Endothelial cell (in vitro differentiated cells): ENCODE measurements at regions not wholly inside any gene's neighbourhood (a gene's known extent, or its start where the extent isn't known, plus 50 kb on each side); places are given as distances from the start of the nearest gene placed in this dataset.

ENCODE experiments used
- DNase-seq: peaks from one replicate; pipeline ENCODE4 v3.0.0; 2021; ENCODE audit warnings: low spot score
- H3K27ac Mint-ChIP-seq: one replicate; pipeline ENCODE4 v1.8.0; 2021; ENCODE audit warnings: mixed read lengths, inconsistent platforms; ENCODE audit not compliant: unreplicated experiment
- H3K27me3 Mint-ChIP-seq: one replicate; pipeline ENCODE4 v1.8.0; 2021; ENCODE audit warnings: mild to moderate bottlenecking, moderate library complexity, mixed read lengths, inconsistent platforms; ENCODE audit not compliant: unreplicated experiment
- H3K36me3 Mint-ChIP-seq: one replicate; pipeline ENCODE4 v1.8.0; 2021; ENCODE audit warnings: mild to moderate bottlenecking, low read depth, mixed read lengths, inconsistent platforms; ENCODE audit not compliant: unreplicated experiment
- H3K4me1 Mint-ChIP-seq: one replicate; pipeline ENCODE4 v1.8.0; 2021; ENCODE audit warnings: mild to moderate bottlenecking, mixed read lengths, inconsistent platforms; ENCODE audit not compliant: unreplicated experiment
- H3K4me3 Mint-ChIP-seq: one replicate; pipeline ENCODE4 v1.8.0; 2021; ENCODE audit warnings: mild to moderate bottlenecking, mixed read lengths, inconsistent platforms; ENCODE audit not compliant: unreplicated experiment
- H3K9me3 Mint-ChIP-seq: one replicate; pipeline ENCODE4 v1.8.0; 2021; ENCODE audit warnings: mixed read lengths, inconsistent platforms; ENCODE audit not compliant: unreplicated experiment
- TF ChIP-seq, protein P1 (sequence below): fragments of 200-600 bp; sonication (generic); IDR thresholded peaks from one replicate; pipeline ENCODE4 v1.5.0; 2021; ENCODE audit warnings: antibody characterized with exemption; ENCODE audit not compliant: unreplicated experiment

DNA sequence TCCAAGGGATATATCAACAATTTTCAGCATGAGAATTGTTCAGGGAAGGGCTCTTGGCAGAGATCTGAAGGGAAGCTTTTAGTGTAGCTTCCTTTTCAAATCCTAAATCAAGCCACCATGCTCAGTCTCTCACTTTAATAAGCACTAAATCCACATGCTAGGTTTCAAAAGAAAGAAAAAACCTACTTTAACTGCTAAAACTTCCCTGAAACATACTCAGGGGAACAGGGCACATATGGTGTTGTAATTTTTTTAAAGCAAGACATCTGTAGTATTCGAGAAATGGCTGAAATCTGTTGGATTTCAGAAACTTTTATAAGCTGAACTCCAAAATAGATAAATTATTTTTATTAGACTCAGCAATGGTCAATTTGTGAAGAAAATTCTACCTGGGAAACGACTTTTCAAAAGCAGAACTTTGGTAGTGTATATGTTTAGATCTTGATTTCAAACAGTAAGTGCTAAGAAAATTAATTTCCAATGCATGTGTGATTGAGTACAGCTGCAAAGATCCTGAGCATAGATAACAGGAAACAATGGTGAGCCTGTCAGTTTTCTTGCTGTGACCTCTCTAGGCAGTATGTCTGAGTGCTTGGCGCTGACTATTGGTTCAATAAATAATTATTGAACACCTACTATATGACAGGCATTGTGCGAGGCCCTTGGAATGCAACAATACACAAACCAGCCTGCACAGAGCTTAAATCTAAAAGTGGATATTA is 804.5 kb upstream of the SOX9 start:
- H3K9me3 Mint-ChIP-seq = no peaks in the 10 kb centered on the region
- no peaks in the 10 kb centered on the region for H3K27me3 Mint-ChIP-seq
- H3K27ac Mint-ChIP-seq = no peak overlapping the region
- H3K36me3 Mint-ChIP-seq = no peaks in the 10 kb centered on the region
- no peaks in the 10 kb centered on the region for H3K4me1 Mint-ChIP-seq
- TF ChIP-seq, protein P1, sequence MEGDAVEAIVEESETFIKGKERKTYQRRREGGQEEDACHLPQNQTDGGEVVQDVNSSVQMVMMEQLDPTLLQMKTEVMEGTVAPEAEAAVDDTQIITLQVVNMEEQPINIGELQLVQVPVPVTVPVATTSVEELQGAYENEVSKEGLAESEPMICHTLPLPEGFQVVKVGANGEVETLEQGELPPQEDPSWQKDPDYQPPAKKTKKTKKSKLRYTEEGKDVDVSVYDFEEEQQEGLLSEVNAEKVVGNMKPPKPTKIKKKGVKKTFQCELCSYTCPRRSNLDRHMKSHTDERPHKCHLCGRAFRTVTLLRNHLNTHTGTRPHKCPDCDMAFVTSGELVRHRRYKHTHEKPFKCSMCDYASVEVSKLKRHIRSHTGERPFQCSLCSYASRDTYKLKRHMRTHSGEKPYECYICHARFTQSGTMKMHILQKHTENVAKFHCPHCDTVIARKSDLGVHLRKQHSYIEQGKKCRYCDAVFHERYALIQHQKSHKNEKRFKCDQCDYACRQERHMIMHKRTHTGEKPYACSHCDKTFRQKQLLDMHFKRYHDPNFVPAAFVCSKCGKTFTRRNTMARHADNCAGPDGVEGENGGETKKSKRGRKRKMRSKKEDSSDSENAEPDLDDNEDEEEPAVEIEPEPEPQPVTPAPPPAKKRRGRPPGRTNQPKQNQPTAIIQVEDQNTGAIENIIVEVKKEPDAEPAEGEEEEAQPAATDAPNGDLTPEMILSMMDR = no peak
- no peak overlapping the region for H3K4me3 Mint-ChIP-seq
- no peak for DNase-seq

DNA sequence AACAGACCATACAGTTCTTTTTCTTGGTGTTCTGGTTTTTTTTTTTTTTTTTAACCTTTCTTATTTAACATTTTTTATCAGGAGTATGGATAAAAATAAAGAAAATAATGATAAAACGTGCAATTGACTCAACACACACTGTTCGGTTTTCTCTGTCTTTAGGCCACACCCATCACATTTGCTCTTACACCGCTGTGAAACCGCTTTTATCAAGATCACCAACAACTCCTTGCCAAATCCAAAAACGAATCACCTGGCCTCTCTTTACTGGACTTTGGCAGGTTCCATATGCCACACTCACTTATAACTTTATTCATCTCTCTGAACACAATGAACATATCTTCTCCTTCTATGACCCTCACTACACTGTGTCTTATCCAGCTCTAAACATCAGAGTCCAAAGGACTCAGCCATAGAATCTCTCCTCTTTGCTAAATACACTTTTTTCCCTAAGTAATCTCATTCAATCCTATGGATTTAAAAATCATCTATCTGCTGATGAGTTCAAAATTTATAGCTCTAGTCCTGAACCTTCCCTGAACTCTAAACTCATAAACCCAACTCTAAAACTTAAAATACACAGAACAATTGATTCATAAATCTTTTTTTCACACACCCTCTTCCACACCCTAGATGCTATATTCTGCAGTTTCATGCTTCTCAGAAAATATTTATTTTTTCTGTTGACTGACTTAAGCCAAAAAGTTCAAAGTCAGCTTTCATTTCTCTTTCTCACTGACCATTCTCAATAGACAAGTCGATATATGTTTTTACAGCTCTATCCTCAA is 800.6 kb upstream of the SOX9 start:
- Mint-ChIP-seq H3K27me3 (no peaks in the 10 kb centered on the region), H3K9me3 (no peaks in the 10 kb centered on the region), H3K27ac (no peak overlapping the region), H3K4me1 (no peaks in the 10 kb centered on the region), H3K36me3 (no peaks in the 10 kb centered on the region), H3K4me3 (no peak overlapping the region)
- DNase-seq = no peak
- TF ChIP-seq, protein P1 = no peak

DNA sequence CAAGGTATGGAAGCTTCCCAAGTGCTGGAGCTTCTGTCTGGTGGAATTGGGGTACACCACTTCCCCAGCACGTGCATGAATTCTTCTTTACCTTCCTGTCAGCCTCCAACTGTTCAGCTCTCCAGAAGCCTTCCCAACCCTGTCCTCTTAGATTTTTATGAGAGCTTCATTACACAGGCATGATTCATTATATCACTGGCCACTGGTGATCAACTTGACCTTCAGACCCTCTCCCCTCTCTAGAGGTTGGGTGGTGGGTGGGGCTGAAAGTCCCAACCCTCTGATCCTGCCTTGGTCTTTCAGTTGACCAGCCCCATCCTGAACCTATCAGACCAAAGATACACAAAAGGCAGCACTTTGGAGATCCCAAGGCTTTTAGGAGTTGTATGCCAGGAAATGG is 795.7 kb upstream of the SOX9 start:
- Mint-ChIP-seq H3K4me1 (no peaks in the 10 kb centered on the region), H3K27ac (no peak overlapping the region), H3K9me3 (no peaks in the 10 kb centered on the region), H3K4me3 (no peak overlapping the region), H3K36me3 (no peaks in the 10 kb centered on the region), H3K27me3 (peaks cover 2% of the 10 kb centered on the region)
- no peak for DNase-seq
- TF ChIP-seq, protein P1 = no peak

GRCh38 chr17:71325886-71326285 is 794.9 kb upstream of the SOX9 start:
- no peak for DNase-seq
- no peaks in the 10 kb centered on the region for H3K9me3 Mint-ChIP-seq
- no peaks in the 10 kb centered on the region for H3K4me1 Mint-ChIP-seq
- no peak overlapping the region for H3K27ac Mint-ChIP-seq
- H3K4me3 Mint-ChIP-seq = no peak overlapping the region
- H3K36me3 Mint-ChIP-seq = no peaks in the 10 kb centered on the region
- H3K27me3 Mint-ChIP-seq = peaks cover 2% of the 10 kb centered on the region
- TF ChIP-seq, protein P1 = no peak

DNA sequence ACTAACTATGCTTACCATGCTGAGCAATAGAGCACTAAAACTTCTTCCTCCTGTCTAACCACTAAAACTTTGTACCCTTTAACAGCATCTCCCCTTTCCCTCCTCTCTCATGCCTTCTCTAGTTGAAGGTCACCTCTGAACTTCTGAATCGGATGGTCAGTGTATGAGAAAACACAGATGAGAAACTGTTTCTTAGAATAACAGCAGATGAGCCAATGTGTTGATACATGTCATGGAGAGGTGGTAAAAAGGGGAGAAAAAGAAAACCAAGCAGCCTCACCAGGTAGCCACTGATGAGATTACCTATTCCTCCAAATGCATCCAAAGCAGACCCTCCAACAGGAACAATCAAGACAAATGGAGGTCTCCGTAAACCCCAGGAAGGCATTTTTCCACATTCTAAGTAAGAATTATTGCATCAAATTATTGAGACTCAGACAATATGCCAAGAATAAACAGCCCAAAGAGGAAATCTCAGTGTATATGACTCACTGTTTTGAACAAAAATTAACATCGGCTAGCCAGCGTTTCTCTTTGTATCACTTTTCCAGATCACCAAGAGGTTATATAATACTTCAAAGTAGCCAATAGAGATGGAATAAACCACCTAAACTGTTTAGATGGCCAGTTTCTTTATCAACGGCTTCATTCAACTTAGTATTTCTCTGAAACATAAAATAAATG is 793.3 kb upstream of the SOX9 start:
- Mint-ChIP-seq H3K4me3 (no peak overlapping the region), H3K27ac (no peak overlapping the region), H3K27me3 (peaks cover 2% of the 10 kb centered on the region), H3K9me3 (no peaks in the 10 kb centered on the region), H3K4me1 (no peaks in the 10 kb centered on the region), H3K36me3 (no peaks in the 10 kb centered on the region)
- TF ChIP-seq, protein P1 = no peak
- no peak for DNase-seq
